Breast epithelium (tissue), 4 donors: ENCODE measurements at regions not wholly inside any gene's neighbourhood (a gene's known extent, or its start where the extent isn't known, plus 50 kb on each side); places are given as distances from the start of the nearest gene placed in this dataset.

Experiments used
- DNase-seq, 2 donors: peaks; one replicate each; pipeline ENCODE4 v3.0.0-alpha.2; 2019; ENCODE audit warnings: low spot score in 2 of 2
- H3K27ac ChIP-seq, 2 donors: fragments of 200-600 bp; sonication (generic) in 1 of 2; one replicate each; pipeline ENCODE4 v1.5.1; 2016 to 2019; ENCODE audit warnings: mild to moderate bottlenecking in 1 of 2
- H3K27me3 ChIP-seq, 2 donors: fragments of 200-600 bp; sonication (generic) in 1 of 2; one replicate each; pipeline versions ENCODE4 v1.5.1 to v1.6.0; 2017 to 2019; ENCODE audit warnings: control low read depth in 1 of 2, mild to moderate bottlenecking in 1 of 2
- H3K36me3 ChIP-seq: fragments of 200-600 bp; one replicate; pipeline ENCODE4 v1.5.1; 2019
- H3K4me1 ChIP-seq, 2 donors: fragments of 200-600 bp; sonication (generic); one replicate each; pipeline ENCODE4 v1.5.1; 2016 to 2019; ENCODE audit warnings: control low read depth in 1 of 2
- H3K4me3 ChIP-seq, 3 donors: fragments of 200-600 bp; sonication (generic); 1 replicate in 2 of 3; 2 replicates in 1 of 3; pipeline ENCODE4 v1.5.1; 2016 to 2019; ENCODE audit warnings: mild to moderate bottlenecking in 3 of 3, moderate library complexity in 2 of 3
- H3K9me3 ChIP-seq, 2 donors: fragments of 200-600 bp; sonication (generic) in 1 of 2; one replicate each; pipeline ENCODE4 v1.5.1; 2016 to 2019; ENCODE audit warnings: control low read depth in 1 of 2
- POLR2A ChIP-seq: fragments of 450-650 bp; IDR thresholded peaks from one replicate; pipeline ENCODE4 v1.6.1; 2016; ENCODE audit warnings: antibody characterized with exemption, mild to moderate bottlenecking, moderate library complexity
- POLR2AphosphoS5 ChIP-seq, 3 donors: sonication (generic); formaldehyde crosslinking; IDR thresholded peaks; one replicate each; pipeline ENCODE4 v1.6.1; 2017; ENCODE audit warnings: antibody characterized with exemption in 3 of 3
- intact Hi-C: fragments of 100-400 bp; cut with DNase I; formaldehyde crosslinking; loops from one replicate; pipeline ENCODE4 v1.15.1; 2023; ENCODE audit warnings: low total_unique reads
- TF ChIP-seq, protein P1 (sequence below), 3 donors: fragments of 450-650 bp; IDR thresholded peaks; one replicate each; pipeline ENCODE4 v1.5.1; 2016 to 2017; ENCODE audit warnings: antibody characterized with exemption in 3 of 3, mild to moderate bottlenecking in 3 of 3, moderate library complexity in 3 of 3

DNA sequence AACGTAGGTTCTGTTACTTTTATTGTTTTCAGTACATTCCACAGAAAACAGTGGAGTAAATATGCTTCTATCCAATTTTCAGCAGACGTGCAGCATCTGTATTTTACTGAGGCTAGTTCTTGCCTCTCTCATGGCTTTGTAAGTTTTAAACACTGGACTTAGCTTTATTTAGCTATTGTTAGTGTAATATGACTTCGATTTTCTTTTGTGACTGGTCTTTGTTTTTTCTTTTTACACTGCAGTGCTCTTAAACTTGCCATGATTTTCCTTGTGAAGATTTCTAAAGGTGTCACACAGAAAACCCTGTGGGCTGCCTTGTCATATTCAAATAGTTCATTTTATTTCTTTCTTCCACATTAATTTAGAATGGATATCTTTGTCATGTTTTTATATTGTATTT is 1234.9 kb upstream of the CITED2 start:
- Histone ChIP-seq H3K27me3 (no peaks in the 10 kb centered on the region), H3K27ac (no peak overlapping the region), H3K4me3 (no peak overlapping the region), H3K4me1 (no peaks in the 10 kb centered on the region), H3K36me3 (no peaks in the 10 kb centered on the region), H3K9me3 (no peaks in the 10 kb centered on the region)
- TF ChIP-seq, protein P1, sequence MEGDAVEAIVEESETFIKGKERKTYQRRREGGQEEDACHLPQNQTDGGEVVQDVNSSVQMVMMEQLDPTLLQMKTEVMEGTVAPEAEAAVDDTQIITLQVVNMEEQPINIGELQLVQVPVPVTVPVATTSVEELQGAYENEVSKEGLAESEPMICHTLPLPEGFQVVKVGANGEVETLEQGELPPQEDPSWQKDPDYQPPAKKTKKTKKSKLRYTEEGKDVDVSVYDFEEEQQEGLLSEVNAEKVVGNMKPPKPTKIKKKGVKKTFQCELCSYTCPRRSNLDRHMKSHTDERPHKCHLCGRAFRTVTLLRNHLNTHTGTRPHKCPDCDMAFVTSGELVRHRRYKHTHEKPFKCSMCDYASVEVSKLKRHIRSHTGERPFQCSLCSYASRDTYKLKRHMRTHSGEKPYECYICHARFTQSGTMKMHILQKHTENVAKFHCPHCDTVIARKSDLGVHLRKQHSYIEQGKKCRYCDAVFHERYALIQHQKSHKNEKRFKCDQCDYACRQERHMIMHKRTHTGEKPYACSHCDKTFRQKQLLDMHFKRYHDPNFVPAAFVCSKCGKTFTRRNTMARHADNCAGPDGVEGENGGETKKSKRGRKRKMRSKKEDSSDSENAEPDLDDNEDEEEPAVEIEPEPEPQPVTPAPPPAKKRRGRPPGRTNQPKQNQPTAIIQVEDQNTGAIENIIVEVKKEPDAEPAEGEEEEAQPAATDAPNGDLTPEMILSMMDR (IDR thresholded peaks at IDR 0.05) = no peak
- TF ChIP-seq POLR2A = no peak
- no peak for TF ChIP-seq POLR2AphosphoS5 (IDR thresholded peaks at IDR 0.05)
- intact Hi-C loops = no loop called here
- DNase-seq = no peak

DNA sequence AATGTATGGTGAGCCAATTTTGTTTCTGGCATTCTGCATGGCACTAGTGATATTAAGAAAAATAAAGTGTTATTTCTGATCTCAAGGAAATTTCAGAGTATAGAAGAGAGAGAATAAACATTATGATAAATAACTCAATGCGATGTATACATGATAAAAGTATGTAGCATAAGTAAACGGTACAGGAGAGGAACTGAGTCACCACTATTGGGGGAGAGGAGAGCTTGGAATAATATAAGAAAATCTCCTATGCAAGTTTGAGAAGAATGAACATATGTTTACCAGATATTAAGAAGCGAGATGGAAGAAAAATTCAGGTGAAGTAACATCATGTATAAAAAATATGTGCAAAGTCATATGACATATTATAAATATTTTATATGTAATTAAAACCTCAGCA is 1230.3 kb upstream of the CITED2 start:
- Histone ChIP-seq H3K27me3 (no peaks in the 10 kb centered on the region), H3K9me3 (no peaks in the 10 kb centered on the region), H3K27ac (no peak overlapping the region), H3K4me3 (no peak overlapping the region), H3K36me3 (no peaks in the 10 kb centered on the region), H3K4me1 (no peaks in the 10 kb centered on the region)
- intact Hi-C loops = no loop called here
- no peak for DNase-seq
- TF ChIP-seq POLR2AphosphoS5 (IDR thresholded peaks at IDR 0.05) (no peak), POLR2A (no peak)
- TF ChIP-seq, protein P1 (IDR thresholded peaks at IDR 0.05) = no peak

DNA sequence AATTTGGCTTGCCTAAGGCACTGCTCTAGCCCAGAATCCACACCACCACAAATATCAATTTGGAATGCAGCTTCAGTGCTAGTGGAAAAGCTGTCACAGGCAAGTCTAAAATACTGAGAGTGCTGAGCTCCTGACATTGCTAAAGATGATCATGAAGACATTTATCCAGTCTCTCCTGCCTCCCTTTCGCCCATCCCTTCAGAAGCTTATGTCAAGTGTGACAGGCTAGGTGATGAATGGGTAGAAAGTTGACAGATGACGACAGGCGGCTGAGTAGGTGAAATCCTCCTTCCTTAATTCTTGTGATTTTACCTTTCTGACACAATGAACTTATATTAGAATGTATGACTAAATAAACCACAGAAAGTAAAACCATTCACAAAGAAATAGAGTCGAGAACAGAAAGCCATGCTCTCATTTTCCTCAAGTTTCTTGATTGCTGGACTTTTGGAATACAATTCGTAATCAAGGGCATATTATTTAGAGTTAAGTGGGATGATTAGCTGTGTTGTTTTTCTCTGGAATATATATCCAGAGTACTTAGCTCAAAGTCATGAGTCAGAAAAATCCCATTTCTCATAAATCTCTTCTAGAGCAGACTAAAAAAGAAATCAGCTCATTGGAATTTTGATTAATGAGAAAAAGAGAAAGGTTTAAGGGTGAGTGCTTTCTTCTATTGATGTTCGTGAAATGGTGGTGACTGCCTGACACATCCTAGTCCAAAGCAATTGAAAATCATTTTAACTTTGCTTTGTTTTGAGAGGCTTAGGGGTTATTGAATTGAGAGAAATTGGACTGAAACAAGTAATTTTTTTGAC is 1228.2 kb upstream of the CITED2 start:
- Histone ChIP-seq H3K9me3 (no peaks in the 10 kb centered on the region), H3K27ac (no peak overlapping the region)

DNA sequence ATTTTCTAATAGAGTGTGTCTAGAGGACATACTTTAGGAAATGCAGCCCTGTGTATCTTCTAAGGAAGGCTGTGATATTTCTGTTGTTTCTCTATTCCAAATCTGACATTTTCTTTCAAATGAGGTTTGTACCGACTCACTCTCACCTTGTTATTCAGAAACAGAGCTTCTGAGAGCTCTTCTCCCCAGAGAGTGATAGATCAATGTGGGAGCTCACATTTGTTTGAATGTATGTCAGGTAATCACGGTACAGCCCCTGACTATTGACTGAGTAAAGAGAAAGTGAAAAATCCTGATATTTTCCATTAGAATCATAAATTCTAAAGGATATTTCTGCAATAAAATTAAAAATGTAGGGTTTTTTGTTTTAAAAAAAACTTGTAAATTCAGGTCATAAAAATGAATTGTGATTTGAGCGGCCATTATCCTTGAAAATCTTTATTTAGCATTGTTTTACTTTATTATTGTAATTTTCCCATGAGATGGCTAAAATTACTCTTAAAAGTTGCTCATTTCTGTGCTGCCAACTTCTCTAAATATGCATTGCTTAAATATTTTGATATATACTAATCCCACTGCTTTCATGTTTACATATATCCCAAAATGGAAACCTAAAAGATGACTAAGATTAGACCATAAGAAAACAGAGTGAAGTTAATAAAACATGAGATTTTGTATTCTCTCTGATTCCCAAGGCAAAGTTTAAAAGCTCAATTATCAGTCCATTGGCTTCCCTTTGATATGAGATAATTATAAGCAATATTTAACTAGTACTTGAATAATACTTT is 1226.8 kb upstream of the CITED2 start:
- no peak overlapping the region for H3K4me3 ChIP-seq
- H3K27me3 ChIP-seq = no peaks in the 10 kb centered on the region
- no peaks in the 10 kb centered on the region for H3K36me3 ChIP-seq
- H3K9me3 ChIP-seq = no peaks in the 10 kb centered on the region
- intact Hi-C loops = no loop called here
- DNase-seq = no peak
- H3K4me1 ChIP-seq = no peaks in the 10 kb centered on the region
- H3K27ac ChIP-seq = no peak overlapping the region
- TF ChIP-seq, protein P1 (IDR thresholded peaks at IDR 0.05) = no peak
- TF ChIP-seq POLR2AphosphoS5 (IDR thresholded peaks at IDR 0.05) (no peak), POLR2A (no peak)

More for the DNA sequence above, 1228.2 kb upstream of the CITED2 start:
- TF ChIP-seq POLR2AphosphoS5 (IDR thresholded peaks at IDR 0.05) (no peak), POLR2A (no peak)
- TF ChIP-seq, protein P1 (IDR thresholded peaks at IDR 0.05) = no peak
- intact Hi-C loops = no loop called here
- Histone ChIP-seq H3K4me3 (no peak overlapping the region), H3K27me3 (no peaks in the 10 kb centered on the region), H3K4me1 (no peaks in the 10 kb centered on the region), H3K36me3 (no peaks in the 10 kb centered on the region)
- no peak for DNase-seq

DNA sequence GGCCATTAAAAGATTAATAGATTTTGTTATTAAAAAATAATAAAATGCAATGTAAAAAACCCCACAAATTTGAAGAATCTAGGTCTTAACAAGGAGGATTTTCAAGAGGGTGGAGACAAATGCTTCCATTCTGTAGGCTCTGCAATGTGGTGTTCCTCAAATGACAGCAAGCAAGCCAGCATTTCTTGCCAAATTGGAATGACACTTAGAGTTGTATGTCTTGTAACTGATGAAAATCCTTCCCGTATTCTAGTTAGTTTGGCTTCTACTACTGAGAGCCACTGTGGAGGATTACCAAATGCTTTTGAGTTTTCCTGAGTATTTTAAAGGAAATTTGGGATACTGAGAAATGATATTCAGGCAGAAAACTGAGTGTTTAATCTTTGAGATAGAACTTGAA is 1225.5 kb upstream of the CITED2 start:
- H3K4me3 ChIP-seq = no peak overlapping the region
- no peak for TF ChIP-seq POLR2A
- TF ChIP-seq, protein P1 (IDR thresholded peaks at IDR 0.05) = no peak
- no peak for TF ChIP-seq POLR2AphosphoS5 (IDR thresholded peaks at IDR 0.05)
- H3K27me3 ChIP-seq = no peaks in the 10 kb centered on the region
- no peaks in the 10 kb centered on the region for H3K4me1 ChIP-seq
- H3K9me3 ChIP-seq = no peaks in the 10 kb centered on the region
- no peak overlapping the region for H3K27ac ChIP-seq
- intact Hi-C loops = no loop called here
- DNase-seq = no peak
- no peaks in the 10 kb centered on the region for H3K36me3 ChIP-seq
